ENCODE measurements at regions not wholly inside any gene's neighbourhood (a gene's known extent, or its start where the extent isn't known, plus 50 kb on each side); places are given as distances from the start of the nearest gene placed in this dataset.

GRCh38 chr2:203812294-203813221 lies 55.0 kb upstream of the CTLA4 start:
- peaks cover 22% of the 10 kb centered on the region for H3K4me1 ChIP-seq
- H3K27ac ChIP-seq, result no peak overlapping the region
- no peak overlapping the region for H3K9ac ChIP-seq
- no peaks in the 10 kb centered on the region for H3K27me3 ChIP-seq
- TF ChIP-seq Cebpa-rat (IDR thresholded peaks at IDR 0.05), result no peak
- H3K9me3 ChIP-seq, result no peaks in the 10 kb centered on the region
- H3K4me3 ChIP-seq, result no peak overlapping the region
- peak overlapping the region; percentile 13; the same call in 1 of the 2 replicates for H3K4me2 ChIP-seq
- no peaks in the 10 kb centered on the region for H4K20me1 ChIP-seq
- H3K36me3 ChIP-seq, result no peaks in the 10 kb centered on the region

GRCh38 chr2:203813684-203814083 lies 53.9 kb upstream of the CTLA4 start:
- H3K9me3 ChIP-seq, result no peaks in the 10 kb centered on the region
- no peak overlapping the region for H3K9ac ChIP-seq
- H4K20me1 ChIP-seq, result no peaks in the 10 kb centered on the region
- no peak overlapping the region for H3K27ac ChIP-seq
- no peak overlapping the region for H3K4me3 ChIP-seq
- TF ChIP-seq Cebpa-rat (IDR thresholded peaks at IDR 0.05), result no peak
- peaks cover 15% of the 10 kb centered on the region for H3K4me1 ChIP-seq
- H3K36me3 ChIP-seq, result no peaks in the 10 kb centered on the region
- no peaks in the 10 kb centered on the region for H3K27me3 ChIP-seq
- no peak overlapping the region for H3K4me2 ChIP-seq

- Histone ChIP-seq H3K4me1 (peaks cover 15% of the 10 kb centered on the region), H3K27me3 (no peaks in the 10 kb centered on the region), H3K27ac (no peak overlapping the region), H3K36me3 (no peaks in the 10 kb centered on the region), H3K4me3 (no peak overlapping the region), H4K20me1 (no peaks in the 10 kb centered on the region), H3K9ac (no peak overlapping the region), H3K4me2 (peak overlapping the region; percentile 31; the same call in 1 of the 2 replicates), H3K9me3 (no peaks in the 10 kb centered on the region)
- no peak for TF ChIP-seq Cebpa-rat (IDR thresholded peaks at IDR 0.05)
Measured at GRCh38 chr2:203814661-203815540, 52.7 kb upstream of the CTLA4 start.

GRCh38 chr2:203815541-203815898 lies 52.1 kb upstream of the CTLA4 start:
- peaks cover 15% of the 10 kb centered on the region for H3K4me1 ChIP-seq
- no peaks in the 10 kb centered on the region for H3K36me3 ChIP-seq
- no peaks in the 10 kb centered on the region for H4K20me1 ChIP-seq
- no peaks in the 10 kb centered on the region for H3K9me3 ChIP-seq
- H3K9ac ChIP-seq, result no peak overlapping the region
- no peak overlapping the region for H3K4me2 ChIP-seq
- no peaks in the 10 kb centered on the region for H3K27me3 ChIP-seq
- no peak overlapping the region for H3K4me3 ChIP-seq
- no peak overlapping the region for H3K27ac ChIP-seq
- TF ChIP-seq Cebpa-rat (IDR thresholded peaks at IDR 0.05), result no peak

- Histone ChIP-seq H3K27ac (no peak overlapping the region), H4K20me1 (no peaks in the 10 kb centered on the region), H3K9ac (no peak overlapping the region), H3K36me3 (no peaks in the 10 kb centered on the region), H3K9me3 (no peaks in the 10 kb centered on the region), H3K4me2 (no peak overlapping the region), H3K4me3 (no peak overlapping the region), H3K27me3 (no peaks in the 10 kb centered on the region), H3K4me1 (peaks cover 15% of the 10 kb centered on the region; the same call in 1 of the 2 replicates)
- TF ChIP-seq Cebpa-rat (IDR thresholded peaks at IDR 0.05), result no peak
Measured at GRCh38 chr2:203817147-203817546, 50.4 kb upstream of the CTLA4 start.
